SJCRH30 (cell line): ENCODE measurements at regions not wholly inside any gene's neighbourhood (a gene's known extent, or its start where the extent isn't known, plus 50 kb on each side); places are given as distances from the start of the nearest gene placed in this dataset.

Experiments used
- DNase-seq, 2 experiments: peaks; one replicate each; pipeline ENCODE4 v3.0.0-alpha.2; 2015 to 2020
- H3K27ac ChIP-seq: fragments of 250-450 bp; sonication (Bioruptor Pico); 2 replicates; pipeline ENCODE4 v1.5.1; 2020; ENCODE audit warnings: mild to moderate bottlenecking, moderate library complexity
- H3K27me3 ChIP-seq: fragments of 250-450 bp; sonication (Bioruptor Pico); 2 replicates; pipeline ENCODE4 v1.5.1; 2020; ENCODE audit warnings: mild to moderate bottlenecking, moderate library complexity
- H3K36me3 ChIP-seq: fragments of 250-450 bp; sonication (Bioruptor Pico); 2 replicates; pipeline ENCODE4 v1.5.1; 2020; ENCODE audit warnings: mild to moderate bottlenecking, moderate library complexity
- H3K4me1 ChIP-seq: fragments of 250-450 bp; sonication (Bioruptor Pico); 2 replicates; pipeline ENCODE4 v1.5.1; 2020; ENCODE audit warnings: mild to moderate bottlenecking, moderate library complexity
- H3K4me3 ChIP-seq: fragments of 250-450 bp; sonication (Bioruptor Pico); 2 replicates; pipeline ENCODE4 v1.5.1; 2020; ENCODE audit warnings: mild to moderate bottlenecking, moderate library complexity
- H3K9me3 ChIP-seq: fragments of 250-450 bp; sonication (Bioruptor Pico); replicated peaks from 2 replicates; pipeline ENCODE4 v1.5.1; 2020; ENCODE audit warnings: mild to moderate bottlenecking, moderate library complexity

DNA sequence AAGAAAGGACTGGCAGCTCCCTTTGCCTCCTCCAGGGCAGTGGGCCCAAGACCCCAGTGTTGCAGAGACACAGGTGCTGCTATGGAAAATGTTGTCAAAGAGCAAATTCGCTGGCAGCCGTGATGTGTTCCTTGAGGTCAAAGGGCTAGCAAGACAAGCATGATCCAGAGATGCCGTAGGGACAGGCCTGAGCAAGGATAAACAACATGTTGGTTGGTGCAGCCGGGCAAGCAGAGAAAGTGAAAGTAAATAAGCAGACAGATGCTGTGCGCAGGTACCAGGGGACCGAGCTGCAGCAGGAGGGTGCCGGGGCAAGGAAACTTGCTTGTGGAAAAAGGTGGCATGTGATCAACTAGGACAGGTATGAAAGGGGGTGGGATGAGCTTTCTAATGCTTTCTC, 125.5 kb upstream of the NECTIN1 start:
- Histone ChIP-seq H3K36me3 (no peaks in the 10 kb centered on the region), H3K4me1 (no peaks in the 10 kb centered on the region), H3K9me3 (no peaks in the 10 kb centered on the region), H3K27ac (no peak overlapping the region), H3K27me3 (no peaks in the 10 kb centered on the region), H3K4me3 (no peak overlapping the region)
- DNase-seq = no peak

DNA sequence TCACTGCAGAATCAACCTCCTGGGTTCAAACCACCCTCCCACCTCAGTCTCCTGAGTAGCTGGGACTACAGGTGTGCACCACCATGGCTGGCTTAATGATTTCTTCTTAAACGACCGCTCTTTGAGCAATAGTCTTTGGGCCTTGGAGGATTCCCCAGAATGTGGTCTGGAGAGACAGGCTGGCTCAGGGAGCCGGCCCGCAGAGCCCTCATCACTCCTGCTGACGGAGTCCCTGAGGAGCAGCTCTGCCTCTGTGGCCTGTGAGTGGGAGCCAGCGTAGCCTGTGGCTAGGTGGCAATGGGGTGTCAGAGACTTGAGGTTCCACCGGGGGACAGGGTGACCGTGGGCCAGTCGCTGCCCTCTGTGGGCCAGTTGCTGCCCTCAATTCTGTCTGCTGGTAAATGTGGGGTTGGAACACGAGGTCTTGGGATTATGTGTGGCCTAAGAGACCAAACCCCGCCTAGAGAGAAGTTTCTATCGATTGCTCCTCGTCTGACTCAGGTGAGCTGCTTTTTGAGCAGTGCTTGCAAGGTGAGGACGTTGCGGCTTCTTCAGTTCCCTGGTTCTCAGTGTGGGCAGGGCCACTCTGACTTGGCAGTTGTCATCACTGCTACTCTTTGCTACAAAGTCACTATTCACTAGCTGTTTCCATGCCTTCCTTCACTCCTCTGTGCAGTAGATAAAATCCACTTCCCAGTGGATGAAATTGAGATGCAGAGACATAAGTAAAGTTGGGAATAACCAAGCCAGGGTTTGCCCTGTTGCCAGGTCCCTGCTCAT, 124.8 kb upstream of the NECTIN1 start:
- Histone ChIP-seq H3K27me3 (no peaks in the 10 kb centered on the region), H3K9me3 (no peaks in the 10 kb centered on the region), H3K36me3 (no peaks in the 10 kb centered on the region), H3K4me3 (no peak overlapping the region), H3K27ac (no peak overlapping the region), H3K4me1 (no peaks in the 10 kb centered on the region)
- DNase-seq = no peak

DNA sequence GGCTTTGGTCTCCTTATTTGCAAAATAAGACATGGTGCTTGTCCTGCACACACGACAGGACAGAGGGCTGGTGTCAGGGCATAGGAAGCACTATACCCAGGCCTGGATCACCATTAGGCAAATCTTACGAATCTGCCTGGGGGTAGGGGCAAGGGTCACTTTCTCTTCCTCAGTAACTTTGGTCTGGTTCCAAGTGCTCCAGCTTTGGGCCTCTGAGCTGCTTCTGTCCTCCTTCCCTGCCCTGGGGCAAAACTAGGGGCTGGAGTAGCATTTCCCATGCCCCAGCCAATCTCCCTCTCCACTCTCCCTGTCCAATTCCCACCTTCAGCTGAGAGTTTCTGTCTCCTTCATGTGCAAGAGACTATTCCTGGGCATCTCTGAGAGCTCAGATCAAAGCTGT, 123.7 kb upstream of the NECTIN1 start:
- no peak overlapping the region for H3K4me3 ChIP-seq
- H3K27ac ChIP-seq = no peak overlapping the region
- H3K27me3 ChIP-seq = no peaks in the 10 kb centered on the region
- H3K9me3 ChIP-seq = no peaks in the 10 kb centered on the region
- H3K36me3 ChIP-seq = no peaks in the 10 kb centered on the region
- no peak for DNase-seq
- H3K4me1 ChIP-seq = no peaks in the 10 kb centered on the region

DNA sequence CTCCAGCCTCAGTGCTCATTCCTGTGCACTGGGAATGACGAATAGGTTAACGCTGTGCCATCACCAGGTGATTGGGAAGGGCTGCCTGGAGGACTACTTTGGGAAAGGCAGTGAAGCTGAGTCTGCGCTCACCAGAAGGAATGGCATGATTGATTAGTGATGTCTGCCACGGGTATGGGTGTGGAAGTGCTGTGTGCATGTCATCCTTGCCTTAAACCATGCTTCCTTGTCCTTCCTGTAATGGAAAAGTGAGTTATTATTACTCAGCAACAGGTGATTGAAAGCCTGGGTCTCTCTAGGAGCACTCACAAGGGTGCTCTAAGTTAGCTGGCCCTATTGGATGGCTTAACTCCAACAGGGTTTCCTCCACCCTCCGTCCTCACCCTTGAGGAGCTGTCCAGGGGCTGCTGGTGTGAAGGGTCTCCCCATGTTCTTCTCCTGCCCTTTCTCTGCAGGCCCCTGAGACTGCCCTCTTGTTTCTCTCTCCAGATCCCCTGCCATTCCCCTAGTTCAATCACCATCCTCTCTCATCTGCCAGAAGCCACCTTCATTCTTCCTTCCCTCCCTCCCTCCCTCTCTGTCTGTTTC, 121.9 kb upstream of the NECTIN1 start:
- Histone ChIP-seq H3K27ac (no peak overlapping the region), H3K9me3 (no peaks in the 10 kb centered on the region), H3K4me1 (no peaks in the 10 kb centered on the region), H3K36me3 (no peaks in the 10 kb centered on the region), H3K4me3 (no peak overlapping the region), H3K27me3 (no peaks in the 10 kb centered on the region)
- DNase-seq = no peak

DNA sequence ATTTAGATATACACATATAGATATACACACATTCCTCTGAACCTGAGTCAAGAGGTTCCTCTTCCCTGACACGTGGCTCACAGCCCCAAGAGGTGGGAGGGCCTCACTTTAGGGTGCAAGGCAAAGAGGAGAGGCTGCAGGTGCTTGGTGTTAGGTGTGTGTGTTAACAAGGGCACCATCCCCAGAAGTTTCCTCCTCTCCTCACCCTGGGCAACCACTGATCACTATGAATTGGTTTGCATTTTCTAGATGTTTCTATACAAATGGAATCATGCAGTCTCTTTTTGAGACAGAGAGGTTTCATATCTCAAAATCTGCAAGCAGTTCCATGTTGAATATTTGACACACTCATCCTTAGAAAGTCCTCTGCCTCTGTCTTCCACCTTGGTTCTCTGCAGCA, 120.9 kb upstream of the NECTIN1 start:
- Histone ChIP-seq H3K9me3 (no peaks in the 10 kb centered on the region), H3K27me3 (no peaks in the 10 kb centered on the region), H3K4me3 (no peak overlapping the region), H3K36me3 (no peaks in the 10 kb centered on the region), H3K27ac (no peak overlapping the region), H3K4me1 (no peaks in the 10 kb centered on the region)
- no peak for DNase-seq

DNA sequence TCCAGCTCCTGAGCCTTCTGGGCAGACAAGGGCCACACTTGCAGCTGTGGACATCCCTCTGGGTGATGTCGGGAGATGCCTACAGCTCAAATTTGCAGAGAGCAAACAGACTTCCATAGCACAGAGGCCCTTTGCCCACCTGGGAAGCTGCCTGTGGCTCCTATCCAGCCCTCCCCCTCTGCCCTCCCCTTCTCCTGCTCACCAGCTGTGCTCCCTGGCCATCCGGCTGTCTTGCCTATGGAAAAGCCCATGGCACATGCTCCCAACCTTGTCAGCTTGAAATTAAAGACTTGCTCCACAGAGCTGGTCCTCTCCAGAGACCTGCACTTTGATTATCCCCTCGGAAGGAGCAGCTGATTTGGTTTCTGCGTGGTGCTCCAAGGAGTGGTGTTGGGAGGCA, 118.9 kb upstream of the NECTIN1 start:
- Histone ChIP-seq H3K27ac (no peak overlapping the region), H3K4me1 (no peaks in the 10 kb centered on the region)
- no peak for DNase-seq

DNA sequence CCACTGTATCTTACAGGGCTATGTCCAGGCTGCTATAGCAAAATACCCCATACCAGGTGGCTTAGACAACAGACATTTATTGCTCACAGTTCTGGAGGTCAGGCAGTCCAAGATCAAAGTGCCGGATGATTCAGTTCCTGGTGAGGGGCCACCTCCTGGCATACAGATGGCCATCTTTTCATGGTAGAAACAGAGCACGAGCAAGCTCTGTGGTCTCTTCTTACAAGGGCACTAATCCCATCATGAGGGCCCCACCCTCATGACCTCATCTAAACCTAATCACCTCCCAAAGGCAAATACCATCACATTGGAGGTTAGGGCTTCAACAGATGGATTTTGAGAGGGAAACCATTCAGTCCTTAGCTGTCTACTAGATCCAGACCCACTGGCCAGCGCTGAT, 117.4 kb upstream of the NECTIN1 start:
- no peak overlapping the region for H3K27ac ChIP-seq
- no peak overlapping the region for H3K4me3 ChIP-seq
- H3K4me1 ChIP-seq = no peaks in the 10 kb centered on the region
- no peaks in the 10 kb centered on the region for H3K27me3 ChIP-seq
- H3K9me3 ChIP-seq = no peaks in the 10 kb centered on the region
- no peaks in the 10 kb centered on the region for H3K36me3 ChIP-seq
- DNase-seq = no peak

More for the DNA sequence above, 118.9 kb upstream of the NECTIN1 start:
- Histone ChIP-seq H3K36me3 (no peaks in the 10 kb centered on the region), H3K27me3 (no peaks in the 10 kb centered on the region), H3K9me3 (no peaks in the 10 kb centered on the region), H3K4me3 (no peak overlapping the region)

DNA sequence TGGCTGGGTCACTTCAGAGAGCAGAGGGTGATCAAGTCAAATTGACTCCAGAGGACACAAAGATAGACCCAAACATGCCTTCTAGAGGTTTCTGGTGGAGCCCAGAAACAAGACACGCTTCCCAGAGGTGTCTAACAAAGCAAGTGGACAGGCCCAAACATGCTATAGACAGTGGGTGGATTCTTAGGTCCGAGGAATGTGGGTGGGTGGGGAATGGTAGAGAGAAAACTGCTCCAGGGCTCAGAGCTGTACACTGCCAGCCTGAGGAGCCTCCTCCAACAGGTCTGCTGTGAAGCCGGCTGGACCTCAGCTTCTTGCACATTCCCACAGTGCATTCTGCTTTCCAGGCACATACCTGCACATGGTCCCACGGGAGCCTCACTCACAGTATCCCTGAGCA, 116.8 kb upstream of the NECTIN1 start:
- no peaks in the 10 kb centered on the region for H3K4me1 ChIP-seq
- no peaks in the 10 kb centered on the region for H3K36me3 ChIP-seq
- DNase-seq = no peak
- H3K27ac ChIP-seq = no peak overlapping the region
- H3K27me3 ChIP-seq = no peaks in the 10 kb centered on the region
- no peak overlapping the region for H3K4me3 ChIP-seq
- H3K9me3 ChIP-seq = no peaks in the 10 kb centered on the region

DNA sequence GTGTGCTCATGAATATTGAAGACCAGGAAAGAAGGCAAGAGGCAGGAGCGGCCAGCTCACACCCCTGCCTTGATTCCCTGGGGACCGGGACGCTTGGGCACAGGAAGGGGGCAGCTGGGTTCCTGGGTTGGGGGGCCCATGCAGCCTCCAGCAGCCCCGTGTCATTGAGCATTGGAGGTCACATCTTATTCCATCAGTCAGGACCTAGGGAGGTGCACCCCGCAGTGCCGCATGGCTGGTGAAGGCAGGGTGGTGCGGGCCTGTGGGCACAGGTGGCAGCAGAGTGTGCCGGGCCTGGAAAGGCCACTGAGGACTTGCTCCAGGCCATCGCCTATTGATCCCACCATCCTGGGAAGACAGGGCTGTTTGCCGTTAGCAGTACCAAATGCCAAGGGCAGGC, 116.3 kb upstream of the NECTIN1 start:
- H3K9me3 ChIP-seq = no peaks in the 10 kb centered on the region

DNA sequence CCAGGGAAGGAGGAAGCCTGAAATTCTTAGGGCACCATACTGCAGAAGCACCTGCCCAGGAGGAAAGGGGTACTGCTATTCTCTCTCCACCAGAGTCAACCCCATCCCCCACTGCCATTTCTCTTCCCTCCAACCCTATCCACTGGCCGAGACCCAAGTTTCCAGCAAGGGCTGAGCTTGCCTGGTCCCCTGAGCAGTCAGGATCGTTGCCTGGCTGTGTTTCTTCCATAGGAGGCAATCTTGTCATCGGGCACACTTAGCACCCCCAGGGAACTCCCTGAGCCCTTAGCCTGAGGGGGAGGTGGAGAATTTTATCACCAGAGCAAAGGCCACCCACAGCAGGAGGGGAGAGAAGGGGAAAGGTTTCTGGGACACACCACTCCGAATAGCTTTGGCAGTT, 115.8 kb upstream of the NECTIN1 start:
- Histone ChIP-seq H3K36me3 (no peaks in the 10 kb centered on the region), H3K27me3 (no peaks in the 10 kb centered on the region), H3K9me3 (no peaks in the 10 kb centered on the region), H3K4me3 (no peak overlapping the region), H3K4me1 (no peaks in the 10 kb centered on the region), H3K27ac (no peak overlapping the region)
- DNase-seq = no peak

More for the DNA sequence above, 116.3 kb upstream of the NECTIN1 start:
- H3K27me3 ChIP-seq = no peaks in the 10 kb centered on the region
- DNase-seq = no peak
- H3K4me3 ChIP-seq = no peak overlapping the region
- H3K36me3 ChIP-seq = no peaks in the 10 kb centered on the region
- H3K27ac ChIP-seq = no peak overlapping the region
- H3K4me1 ChIP-seq = no peaks in the 10 kb centered on the region

DNA sequence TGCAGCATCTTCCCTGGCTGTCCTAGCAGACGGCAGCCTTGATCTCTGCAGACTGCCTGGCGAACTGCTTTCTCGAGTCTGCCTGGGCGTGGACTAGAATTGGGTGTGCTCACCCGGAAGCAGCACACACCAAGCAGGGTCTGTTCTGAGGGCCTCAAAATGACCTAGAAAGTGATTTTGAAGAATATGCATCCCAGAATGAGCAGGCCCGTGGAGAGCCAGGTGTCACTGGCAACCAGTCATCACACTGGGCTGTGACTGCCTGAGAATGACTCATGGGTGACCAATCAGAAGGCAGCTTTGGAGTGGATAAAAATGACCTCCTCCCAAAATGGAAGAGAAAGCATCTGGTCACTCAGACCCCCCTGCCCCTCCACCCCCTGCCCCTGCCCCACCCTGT, 114.9 kb upstream of the NECTIN1 start:
- no peak for DNase-seq
- no peak overlapping the region for H3K27ac ChIP-seq
- no peak overlapping the region for H3K4me3 ChIP-seq
- no peaks in the 10 kb centered on the region for H3K27me3 ChIP-seq
- no peaks in the 10 kb centered on the region for H3K9me3 ChIP-seq
- no peaks in the 10 kb centered on the region for H3K36me3 ChIP-seq
- H3K4me1 ChIP-seq = no peaks in the 10 kb centered on the region

DNA sequence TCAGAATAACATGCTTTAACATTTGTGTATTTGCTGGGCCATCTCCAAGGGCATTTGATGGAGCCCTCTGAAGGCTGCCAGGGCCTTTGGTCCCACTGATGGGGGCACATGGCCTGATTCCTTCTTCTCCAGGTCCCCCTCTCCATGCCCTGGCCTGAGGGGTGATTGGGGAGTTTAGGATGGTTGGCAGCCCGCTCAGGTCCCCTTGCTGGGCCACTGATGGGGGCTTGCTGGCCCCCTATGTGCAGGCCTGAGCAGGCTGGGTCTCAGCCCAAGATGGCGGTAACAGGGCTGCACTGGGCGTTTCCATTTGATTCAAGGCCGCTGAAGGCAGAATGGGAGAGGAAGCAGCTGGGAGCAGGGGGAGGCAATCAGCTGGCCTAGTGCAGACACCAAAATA, 113.7 kb upstream of the NECTIN1 start:
- Histone ChIP-seq H3K36me3 (no peaks in the 10 kb centered on the region), H3K27me3 (no peaks in the 10 kb centered on the region), H3K4me1 (no peaks in the 10 kb centered on the region), H3K27ac (no peak overlapping the region), H3K4me3 (no peak overlapping the region), H3K9me3 (no peaks in the 10 kb centered on the region)
- DNase-seq = no peak

DNA sequence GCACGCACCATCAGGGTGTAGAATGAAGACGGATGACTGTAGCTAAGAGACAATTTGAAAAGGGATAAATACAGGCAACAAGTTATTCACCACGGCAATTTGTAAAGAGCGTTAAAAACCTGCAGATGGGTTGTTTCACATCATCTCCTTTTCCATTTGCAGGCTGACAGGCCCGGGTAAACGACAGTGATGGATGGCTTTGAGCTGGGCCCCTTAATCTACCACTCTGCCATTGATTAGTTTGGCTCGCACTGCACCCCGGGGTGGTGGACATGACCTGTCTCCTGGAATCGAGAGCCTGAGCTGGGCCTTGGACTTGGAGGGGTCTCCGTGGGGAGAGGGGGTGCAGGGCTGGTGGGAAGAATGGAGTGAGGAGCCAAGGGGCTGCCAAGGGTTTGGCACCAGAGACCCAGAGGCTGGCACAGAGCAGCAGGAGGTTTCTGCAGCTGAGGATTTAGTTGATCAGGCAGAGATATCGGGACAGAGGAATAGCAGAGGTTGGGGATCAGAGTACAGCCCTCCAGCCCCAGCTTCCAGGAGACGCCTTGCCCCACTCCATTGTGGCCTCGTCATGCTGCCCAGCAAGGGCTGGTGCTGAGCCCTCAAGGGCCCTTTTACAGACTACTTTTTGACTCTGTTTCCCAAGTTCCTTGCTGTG, 110.6 kb upstream of the NECTIN1 start:
- Histone ChIP-seq H3K36me3 (no peaks in the 10 kb centered on the region), H3K9me3 (no peaks in the 10 kb centered on the region), H3K27me3 (no peaks in the 10 kb centered on the region), H3K4me3 (no peak overlapping the region), H3K27ac (no peak overlapping the region), H3K4me1 (no peaks in the 10 kb centered on the region)
- DNase-seq = no peak

DNA sequence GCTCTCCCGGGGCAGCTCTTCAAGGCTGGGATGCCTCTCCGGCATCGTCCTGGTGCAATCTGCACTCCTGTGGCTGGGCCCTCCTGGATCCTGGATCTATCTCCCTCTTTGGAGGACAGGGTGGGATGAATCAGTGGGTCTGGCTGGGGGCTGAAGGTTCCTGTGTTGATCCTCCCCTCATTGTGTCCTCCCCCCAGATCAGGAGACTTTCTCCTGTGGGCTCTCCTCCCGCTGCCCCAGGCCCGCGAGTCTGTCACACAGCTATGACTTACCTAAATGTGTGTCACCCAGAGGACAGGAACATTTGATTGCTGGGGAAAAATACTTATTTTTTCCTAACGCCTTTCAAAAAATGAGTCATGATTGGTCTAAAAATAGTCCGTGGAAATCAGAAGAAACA, 106.8 kb upstream of the NECTIN1 start:
- Histone ChIP-seq H3K4me3 (no peak overlapping the region), H3K36me3 (no peaks in the 10 kb centered on the region), H3K9me3 (no peaks in the 10 kb centered on the region), H3K4me1 (no peaks in the 10 kb centered on the region), H3K27ac (no peak overlapping the region), H3K27me3 (no peaks in the 10 kb centered on the region)
- no peak for DNase-seq

DNA sequence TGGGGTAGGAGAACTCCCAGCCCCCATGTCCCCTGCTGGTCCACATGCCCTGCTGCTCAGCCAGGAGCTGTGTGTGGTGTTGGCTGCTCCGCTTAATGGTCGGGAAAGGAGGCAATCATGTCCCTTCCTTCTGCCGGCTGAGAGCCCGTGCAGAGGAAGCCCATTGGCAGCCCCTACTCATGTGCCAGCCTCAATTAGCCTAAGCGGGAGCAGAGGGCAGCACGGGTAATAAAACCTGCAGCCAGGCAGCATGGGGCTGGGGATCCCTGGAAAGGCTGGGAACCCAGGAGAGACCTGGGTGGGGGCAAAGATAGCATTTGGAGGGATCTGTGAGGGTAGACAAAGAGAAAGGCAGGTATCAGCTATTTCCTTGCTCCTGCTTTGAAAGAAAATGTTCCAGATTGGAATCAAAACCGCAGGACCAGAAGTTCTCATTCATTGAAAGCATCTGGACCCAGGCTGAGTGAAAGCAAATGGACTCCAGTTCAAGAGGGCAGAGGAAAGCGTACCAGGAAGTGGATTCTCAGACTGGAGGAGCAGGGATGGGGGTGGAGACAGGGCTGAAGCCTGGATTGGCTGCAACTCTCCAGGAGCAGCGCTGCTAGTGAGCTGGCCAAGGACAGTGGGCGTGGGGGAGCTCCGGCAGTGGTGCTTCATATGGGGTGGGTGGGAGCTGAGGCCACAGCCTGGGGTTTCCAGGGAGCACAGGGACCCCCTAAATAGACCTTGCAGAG, 103.4 kb upstream of the NECTIN1 start:
- Histone ChIP-seq H3K4me3 (no peak overlapping the region), H3K9me3 (no peaks in the 10 kb centered on the region), H3K4me1 (no peaks in the 10 kb centered on the region), H3K27ac (no peak overlapping the region), H3K36me3 (no peaks in the 10 kb centered on the region), H3K27me3 (no peaks in the 10 kb centered on the region)
- DNase-seq = peak in 1 of 2 experiments; percentile 14
